ENCODE measurements at regions not wholly inside any gene's neighbourhood (a gene's known extent, or its start where the extent isn't known, plus 50 kb on each side); places are given as distances from the start of the nearest gene placed in this dataset.

GRCh38 chr6:137709424-137710236 lies 157.4 kb upstream of the TNFAIP3 start:
- ATAC-seq (no peak), DNase-seq (no peak)
- intact Hi-C loops (cut with DNase I), result loop anchor here (2.0 to 10.0 kb wide), 14 partner anchors 83 to 405 kb away; partner anchors contain the start of genes PERP (in 6 of the 10) and TNFAIP3 (in 5 of the 10)
- TF ChIP-seq, protein P1, sequence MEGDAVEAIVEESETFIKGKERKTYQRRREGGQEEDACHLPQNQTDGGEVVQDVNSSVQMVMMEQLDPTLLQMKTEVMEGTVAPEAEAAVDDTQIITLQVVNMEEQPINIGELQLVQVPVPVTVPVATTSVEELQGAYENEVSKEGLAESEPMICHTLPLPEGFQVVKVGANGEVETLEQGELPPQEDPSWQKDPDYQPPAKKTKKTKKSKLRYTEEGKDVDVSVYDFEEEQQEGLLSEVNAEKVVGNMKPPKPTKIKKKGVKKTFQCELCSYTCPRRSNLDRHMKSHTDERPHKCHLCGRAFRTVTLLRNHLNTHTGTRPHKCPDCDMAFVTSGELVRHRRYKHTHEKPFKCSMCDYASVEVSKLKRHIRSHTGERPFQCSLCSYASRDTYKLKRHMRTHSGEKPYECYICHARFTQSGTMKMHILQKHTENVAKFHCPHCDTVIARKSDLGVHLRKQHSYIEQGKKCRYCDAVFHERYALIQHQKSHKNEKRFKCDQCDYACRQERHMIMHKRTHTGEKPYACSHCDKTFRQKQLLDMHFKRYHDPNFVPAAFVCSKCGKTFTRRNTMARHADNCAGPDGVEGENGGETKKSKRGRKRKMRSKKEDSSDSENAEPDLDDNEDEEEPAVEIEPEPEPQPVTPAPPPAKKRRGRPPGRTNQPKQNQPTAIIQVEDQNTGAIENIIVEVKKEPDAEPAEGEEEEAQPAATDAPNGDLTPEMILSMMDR (IDR thresholded peaks at IDR 0.05), result no peak
- no peaks in the 10 kb centered on the region for H3K27me3 ChIP-seq
- WGBS, 2 donors, result 93 to 94% methylated on average over 7 of the region's 7 CpGs
- no peaks in the 10 kb centered on the region for H3K36me3 ChIP-seq
- peaks cover 0 to 57% (median 8%) of the 10 kb centered on the region in 9 donors for H3K4me1 ChIP-seq
- no peaks in the 10 kb centered on the region for H3K9me3 ChIP-seq
- H3K4me3 ChIP-seq, result no peak overlapping the region
- peak overlapping the region in 1 of 10 donors; percentile 33 for H3K27ac ChIP-seq

GRCh38 chr6:137711972-137712371 lies 155.1 kb upstream of the TNFAIP3 start:
- H3K27ac ChIP-seq, result no peak overlapping the region
- ATAC-seq, result no peak
- H3K27me3 ChIP-seq, result no peaks in the 10 kb centered on the region
- TF ChIP-seq, protein P1 (IDR thresholded peaks at IDR 0.05), result no peak
- H3K4me3 ChIP-seq, result no peak overlapping the region
- intact Hi-C loops (cut with DNase I), result loop anchor here in 1 of 10 donors (2.0 kb wide), 1 partner anchor 233 kb away; no protein-coding TSS in a partner anchor
- 46 to 68% methylated on average over 1 of the region's 1 CpG for WGBS, 2 donors
- no peaks in the 10 kb centered on the region for H3K36me3 ChIP-seq
- peaks cover 0 to 39% (median 5%) of the 10 kb centered on the region in 9 donors for H3K4me1 ChIP-seq
- no peak for DNase-seq
- H3K9me3 ChIP-seq, result no peaks in the 10 kb centered on the region

DNA sequence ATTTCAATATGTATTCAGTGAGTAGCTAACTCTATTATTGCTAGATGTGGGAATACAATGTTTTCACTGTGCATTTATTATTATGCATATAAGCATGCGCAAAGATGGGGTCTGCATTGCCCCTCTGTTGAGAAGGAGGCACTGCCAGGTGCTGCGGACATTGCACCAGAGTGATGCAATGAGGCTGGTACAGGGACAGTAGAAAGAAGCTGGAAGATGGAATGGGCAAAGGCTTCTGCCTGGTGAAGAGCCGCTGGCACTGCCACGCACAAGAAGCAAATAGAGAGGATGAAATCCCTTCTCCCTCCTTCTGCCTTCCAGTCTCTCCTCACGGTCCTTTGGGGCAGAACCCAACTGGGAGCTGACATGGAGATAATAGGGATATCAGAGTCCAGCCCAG lies 154.5 kb upstream of the TNFAIP3 start:
- intact Hi-C loops (cut with DNase I), result no loop called here
- no peak for ATAC-seq
- DNase-seq, result no peak
- TF ChIP-seq, protein P1 (IDR thresholded peaks at IDR 0.05), result no peak
- WGBS, 2 donors, result 92 to 96% methylated on average over 5 of the region's 5 CpGs
- no peaks in the 10 kb centered on the region for H3K27me3 ChIP-seq
- H3K36me3 ChIP-seq, result no peaks in the 10 kb centered on the region
- H3K4me3 ChIP-seq, result no peak overlapping the region
- peaks cover 0 to 33% (median 5%) of the 10 kb centered on the region in 9 donors for H3K4me1 ChIP-seq
- no peak overlapping the region for H3K27ac ChIP-seq
- no peaks in the 10 kb centered on the region for H3K9me3 ChIP-seq

DNA sequence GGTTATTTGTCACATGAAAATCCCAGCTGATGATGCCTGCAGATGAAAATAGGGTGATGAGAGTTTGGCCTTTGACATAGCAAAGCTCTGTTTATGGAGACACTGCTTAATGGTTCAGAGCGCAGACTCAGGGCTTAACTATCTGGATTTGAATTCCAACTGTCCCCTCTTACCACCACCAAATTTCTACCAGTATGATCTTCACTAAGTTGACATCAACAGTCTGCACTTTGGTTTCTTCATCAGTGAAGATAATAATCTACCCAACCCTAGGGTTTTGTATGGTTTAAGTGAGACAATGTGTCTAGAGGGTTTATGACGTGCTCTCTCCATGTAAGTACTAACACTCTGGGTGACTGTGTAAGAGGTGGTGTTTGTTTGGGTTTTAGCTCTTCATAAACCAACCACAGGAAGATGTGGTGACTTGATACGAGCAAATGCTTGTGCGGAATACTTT lies 151.4 kb upstream of the TNFAIP3 start:
- intact Hi-C loops (cut with DNase I), result no loop called here
- ATAC-seq (peak in 3 of 8 donors; percentile 26 to 72 (median 50)), DNase-seq (no peak)
- TF ChIP-seq, protein P1 (IDR thresholded peaks at IDR 0.05), result no peak
- Histone ChIP-seq H3K4me3 (no peak overlapping the region), H3K27ac (peak overlapping the region in 1 of 10 donors; percentile 42), H3K9me3 (no peaks in the 10 kb centered on the region), H3K27me3 (no peaks in the 10 kb centered on the region), H3K4me1 (peaks cover 0 to 7% (median 0%) of the 10 kb centered on the region in 9 donors), H3K36me3 (no peaks in the 10 kb centered on the region)
- 79 to 84% methylated on average over 4 of the region's 4 CpGs for WGBS, 2 donors

Data from heart right ventricle (tissue), 16 donors.